AG20443 (cell line): ENCODE measurements at regions not wholly inside any gene's neighbourhood (a gene's known extent, or its start where the extent isn't known, plus 50 kb on each side); places are given as distances from the start of the nearest gene placed in this dataset.
"Not testable (repeated sequence)": the region's sequence is repeated elsewhere in the genome, so short reads cannot be mapped to it uniquely, and the experiment has no call there.

ENCODE experiments used
- DNase-seq: peaks from one replicate; pipeline ENCODE4 v3.0.0; 2012; ENCODE audit warnings: low spot score, mixed read lengths

GRCh38 chr16:35197656-35198055, 1738.2 kb downstream of the TP53TG3F start:
- no peak for DNase-seq

GRCh38 chr16:35198223-35199199, 1739.1 kb downstream of the TP53TG3F start:
- no peak for DNase-seq

GRCh38 chr16:35200662-35201061, 1741.2 kb downstream of the TP53TG3F start:
- DNase-seq = no peak

DNA sequence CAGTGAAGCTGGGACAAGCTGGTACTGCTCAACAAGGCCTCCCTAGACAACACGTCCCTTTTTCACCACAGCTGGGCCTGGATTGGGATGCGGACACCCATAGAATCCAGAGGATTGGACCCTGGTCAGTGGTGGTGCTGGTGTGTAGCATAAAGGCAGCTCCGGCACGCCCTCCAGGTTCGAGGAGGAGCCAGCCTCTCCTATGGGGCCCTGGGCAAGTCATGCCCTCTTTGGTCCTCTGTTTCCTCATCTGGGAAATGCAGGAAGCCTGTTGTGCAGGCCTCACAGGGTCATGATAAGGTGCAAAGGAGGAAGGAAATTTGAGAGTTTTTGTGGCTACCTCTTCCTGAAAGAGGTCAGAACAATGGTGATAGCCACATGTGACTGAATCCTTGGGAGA, 1741.7 kb downstream of the TP53TG3F start:
- no peak for DNase-seq

DNA sequence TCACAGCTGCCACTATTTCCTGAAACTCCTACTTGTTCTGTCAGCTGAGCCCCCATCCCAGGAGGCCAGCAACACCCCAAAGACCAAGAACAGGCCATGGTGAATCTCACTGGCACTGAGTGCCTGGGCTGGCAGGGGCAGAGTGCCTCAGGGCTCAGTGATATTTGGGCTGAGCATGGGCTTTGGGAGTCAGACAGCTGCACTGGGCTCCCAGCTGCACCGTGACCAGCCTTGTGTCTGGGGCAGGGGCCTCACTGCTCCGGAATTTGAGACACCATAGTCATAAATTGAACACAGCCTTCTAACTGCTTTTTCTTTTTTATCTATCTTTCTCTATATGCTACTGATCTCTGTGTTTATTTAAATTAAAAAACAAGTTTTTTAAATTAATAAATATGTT, 1744.2 kb downstream of the TP53TG3F start:
- DNase-seq = no peak

GRCh38 chr16:35207059-35207999, 1747.9 kb downstream of the TP53TG3F start:
- no peak for DNase-seq

DNA sequence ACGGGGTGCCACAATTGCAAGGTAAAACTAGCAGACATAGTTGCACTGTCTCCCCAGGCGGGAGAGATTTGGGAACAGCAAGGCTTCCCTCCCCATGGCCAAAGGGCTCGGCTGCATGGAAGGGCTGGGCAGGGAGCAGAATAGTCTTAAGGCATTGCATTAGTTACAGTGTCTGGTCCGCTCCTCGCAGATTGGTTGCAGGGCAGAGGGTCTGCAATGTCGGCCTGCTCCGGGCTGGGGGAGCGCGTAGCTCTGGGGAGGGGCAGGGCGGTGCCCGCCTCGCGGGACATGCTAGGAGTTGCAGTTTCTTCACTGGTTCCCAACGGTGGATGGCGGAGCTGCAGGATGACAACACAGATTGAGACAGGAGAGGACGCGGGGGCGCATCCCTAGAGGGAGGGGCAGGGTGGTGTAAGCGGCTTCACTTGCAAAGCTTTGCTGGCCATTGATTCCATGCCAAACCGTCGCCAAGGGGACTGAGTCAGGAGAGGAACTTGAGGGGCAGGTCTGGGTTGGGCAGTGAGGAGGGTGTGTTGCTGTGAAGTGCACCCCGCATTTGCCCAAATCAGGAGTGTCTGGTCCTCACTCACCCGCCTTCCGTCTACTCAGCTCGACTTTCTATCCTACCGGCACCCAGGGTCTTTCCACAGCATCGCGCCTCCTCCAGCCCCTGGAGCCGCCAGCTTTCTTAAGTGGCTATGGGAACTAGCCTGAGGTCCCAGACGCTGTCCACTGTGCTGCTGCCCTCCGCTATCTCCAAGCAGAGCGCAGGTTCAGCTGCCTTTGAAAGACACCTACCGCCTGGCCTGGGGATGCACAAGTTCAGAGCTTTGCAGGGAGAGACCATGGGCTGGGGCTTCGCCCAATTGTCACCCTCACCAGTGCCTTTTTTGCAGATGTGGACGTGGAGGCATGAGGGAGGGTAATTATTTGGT, 1748.9 kb downstream of the TP53TG3F start:
- DNase-seq = no peak

- DNase-seq = no peak
Observed at GRCh38 chr16:35210681-35211433, 1751.4 kb downstream of the TP53TG3F start.

- no peak for DNase-seq
Observed at GRCh38 chr16:35214840-35215239, 1755.4 kb downstream of the TP53TG3F start.

DNA sequence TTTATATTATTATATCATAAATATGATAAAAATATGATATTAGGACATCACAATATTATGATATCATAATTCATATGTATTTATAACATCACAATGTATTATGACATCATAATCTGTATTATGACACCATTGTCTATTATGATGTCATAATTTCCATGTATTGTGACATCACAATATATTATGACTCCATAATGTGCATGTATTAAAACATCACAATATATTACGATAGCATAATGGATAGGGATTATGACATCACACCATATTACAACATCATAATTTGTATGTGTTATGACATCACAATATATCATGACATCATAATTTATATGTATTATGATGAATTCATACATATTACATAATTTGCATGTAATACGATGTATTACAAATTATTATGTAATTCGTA, 1755.9 kb downstream of the TP53TG3F start:
- DNase-seq = no peak

GRCh38 chr16:35216261-35216660, 1756.8 kb downstream of the TP53TG3F start:
- not testable (repeated sequence) for DNase-seq

GRCh38 chr16:35221482-35222185, 1762.2 kb downstream of the TP53TG3F start:
- no peak for DNase-seq

DNA sequence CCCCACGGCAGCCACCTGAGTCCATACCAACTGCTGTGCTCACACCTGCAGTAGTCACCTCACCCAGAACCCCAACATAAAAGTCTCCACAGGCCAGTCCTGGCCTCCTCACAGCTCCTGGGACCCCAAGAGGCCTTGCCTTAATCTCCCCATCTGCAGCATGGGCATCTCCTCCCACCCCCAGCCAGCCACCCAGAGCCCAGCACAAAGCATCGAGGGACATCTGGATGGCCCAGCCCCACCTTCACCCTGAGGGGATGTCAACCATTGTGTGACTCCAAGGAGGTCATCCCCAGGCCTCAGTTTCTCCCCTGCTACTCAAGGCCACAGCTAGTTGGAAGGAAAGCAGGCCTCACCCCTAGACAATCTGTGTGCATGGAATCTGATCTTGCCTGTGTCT, 1775.3 kb downstream of the TP53TG3F start:
- no peak for DNase-seq

DNA sequence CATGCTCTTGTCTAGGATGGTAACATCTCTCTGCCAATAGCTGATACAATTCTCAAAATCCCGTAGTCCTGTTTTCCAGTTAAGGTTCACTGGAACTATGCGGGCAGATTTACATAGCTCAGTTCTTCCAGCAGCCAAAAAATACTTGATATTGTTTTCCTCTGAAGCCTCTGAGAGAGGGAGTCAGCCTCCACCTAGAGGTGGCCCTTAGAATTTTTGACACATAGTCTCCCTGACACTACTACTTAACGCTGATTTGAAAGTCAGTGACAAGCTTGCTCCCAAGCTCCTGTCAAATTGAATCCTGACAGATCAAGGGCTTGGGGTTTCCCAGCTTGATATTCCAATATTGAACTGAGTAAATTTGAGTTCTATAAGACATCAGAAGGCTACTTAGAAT, 1780.1 kb downstream of the TP53TG3F start:
- DNase-seq = no peak

GRCh38 chr16:35249051-35249450, 1789.6 kb downstream of the TP53TG3F start:
- no peak for DNase-seq

DNA sequence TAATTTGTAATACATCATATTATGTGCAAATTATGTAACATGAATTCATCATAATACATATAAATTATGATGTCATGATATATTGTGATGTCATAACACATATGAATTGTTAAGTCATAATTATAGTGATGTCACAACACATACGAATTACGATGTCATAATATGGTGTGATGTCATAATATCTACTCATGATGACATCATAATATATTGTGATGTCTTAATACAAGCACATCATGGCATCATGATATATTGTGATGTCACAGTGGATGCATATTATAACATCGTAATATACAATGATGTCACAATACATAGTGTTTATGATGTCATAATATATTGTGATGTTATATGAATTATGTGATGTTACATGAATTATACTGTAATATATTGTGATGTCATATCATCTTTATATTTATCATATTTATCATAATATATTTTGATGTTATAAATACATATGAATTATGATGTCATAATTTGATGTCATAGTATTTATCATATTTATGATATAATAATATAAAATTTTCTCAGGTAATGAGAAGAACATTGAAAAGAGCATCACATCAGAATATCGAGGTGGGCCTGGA, 1793.0 kb downstream of the TP53TG3F start:
- no peak for DNase-seq

DNA sequence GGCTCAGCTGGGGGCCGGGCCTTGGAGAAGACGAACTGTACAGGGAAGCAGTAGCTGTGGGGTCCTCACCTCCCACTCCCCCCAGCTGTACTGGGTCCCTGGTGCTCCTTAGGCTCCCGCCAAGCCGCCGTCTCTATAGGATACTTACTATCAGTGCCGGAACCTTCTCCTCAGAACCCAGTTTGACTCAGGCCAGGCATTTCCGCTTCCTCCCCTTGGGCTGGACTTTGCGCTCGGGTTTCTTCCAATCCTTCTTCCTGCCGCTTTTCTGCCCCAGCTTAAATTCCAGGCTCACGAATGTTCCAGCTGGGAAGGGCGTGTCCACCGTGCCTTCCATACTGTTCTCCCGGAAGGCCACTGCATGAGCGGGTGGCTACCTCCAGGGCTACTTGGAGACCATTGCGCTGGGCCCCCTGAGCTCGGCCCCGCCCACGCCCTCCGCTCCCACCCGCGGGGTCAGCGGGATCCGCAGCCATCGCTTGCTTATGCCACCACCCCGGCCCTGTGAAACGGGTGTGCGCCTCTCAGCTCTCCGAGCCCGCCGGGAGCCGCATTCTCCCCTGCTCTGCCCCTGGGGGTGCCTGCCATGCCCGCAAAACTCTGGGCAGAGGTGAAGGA, 1795.9 kb downstream of the TP53TG3F start:
- DNase-seq = no peak

- no peak for DNase-seq
Observed at GRCh38 chr16:35255816-35256215, 1796.4 kb downstream of the TP53TG3F start.

DNA sequence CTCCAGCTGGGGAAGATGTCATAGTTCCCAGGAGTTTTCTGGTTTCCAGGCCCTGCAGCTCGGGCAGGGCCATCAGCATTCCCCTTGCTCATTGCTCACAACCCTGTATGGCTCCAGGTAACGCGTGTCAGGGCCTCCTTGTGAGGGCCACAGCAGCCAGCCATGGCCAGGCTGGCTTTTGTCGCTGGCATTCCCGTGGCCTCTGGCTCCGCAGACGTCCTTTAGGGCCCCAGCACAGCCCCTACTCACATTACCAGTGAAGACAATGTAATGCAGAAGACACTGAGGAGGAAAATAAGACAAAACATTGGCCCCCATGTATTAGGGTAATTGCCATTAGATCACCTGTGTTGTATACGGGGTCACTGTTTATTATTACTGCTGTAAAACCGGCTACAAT, 1799.0 kb downstream of the TP53TG3F start:
- no peak for DNase-seq
